NCI-H2196 (cell line): ENCODE measurements at regions not wholly inside any gene's neighbourhood (a gene's known extent, or its start where the extent isn't known, plus 50 kb on each side); places are given as distances from the start of the nearest gene placed in this dataset.
"Not testable (repeated sequence)": the region's sequence is repeated elsewhere in the genome, so short reads cannot be mapped to it uniquely, and the experiment has no call there.

Experiments
- DNase-seq: peaks from one replicate; lab custom pipeline; 2025; ENCODE audit not compliant: unreplicated experiment; lab: John Stamatoyannopoulos, UW

GRCh38 chr2:55811048-55811447 lies 112.5 kb downstream of the EFEMP1 start:
- DNase-seq, result no peak

- no peak for DNase-seq
These were observed 113.0 kb downstream of the EFEMP1 start for GRCh38 chr2:55810622-55811020.

GRCh38 chr2:55809875-55810621 lies 113.5 kb downstream of the EFEMP1 start:
- no peak for DNase-seq

- no peak for DNase-seq
These were observed 114.3 kb upstream of the PNPT1 start for GRCh38 chr2:55807900-55808299.

- no peak for DNase-seq
These were observed 112.0 kb upstream of the PNPT1 start for GRCh38 chr2:55805686-55806085.

- DNase-seq, result no peak
These were observed 110.9 kb upstream of the PNPT1 start for GRCh38 chr2:55804535-55804934.

GRCh38 chr2:55802067-55802466 lies 108.4 kb upstream of the PNPT1 start:
- no peak for DNase-seq

- DNase-seq, result no peak
These were observed 107.8 kb upstream of the PNPT1 start for GRCh38 chr2:55801436-55801835.

GRCh38 chr2:55799624-55800023 lies 106.0 kb upstream of the PNPT1 start:
- DNase-seq, result not testable (repeated sequence)

GRCh38 chr2:55796121-55796520 lies 102.5 kb upstream of the PNPT1 start:
- no peak for DNase-seq

- not testable (repeated sequence) for DNase-seq
These were observed 100.0 kb upstream of the PNPT1 start for GRCh38 chr2:55793602-55794001.

GRCh38 chr2:55786280-55786679 lies 92.6 kb upstream of the PNPT1 start:
- DNase-seq, result no peak

- not testable (repeated sequence) for DNase-seq
These were observed 90.1 kb upstream of the PNPT1 start for GRCh38 chr2:55783751-55784150.

GRCh38 chr2:55782528-55783173 lies 89.0 kb upstream of the PNPT1 start:
- DNase-seq, result no peak

- no peak for DNase-seq
These were observed 87.9 kb upstream of the PNPT1 start for GRCh38 chr2:55781542-55781941.

GRCh38 chr2:55780697-55781096 lies 87.1 kb upstream of the PNPT1 start:
- no peak for DNase-seq

- DNase-seq, result no peak
These were observed 86.1 kb upstream of the PNPT1 start for GRCh38 chr2:55779459-55780421.

- DNase-seq, result no peak
These were observed 83.3 kb upstream of the PNPT1 start for GRCh38 chr2:55776966-55777365.

GRCh38 chr2:55776479-55776878 lies 82.8 kb upstream of the PNPT1 start:
- no peak for DNase-seq

GRCh38 chr2:55775828-55776227 lies 82.2 kb upstream of the PNPT1 start:
- DNase-seq, result no peak

- DNase-seq, result not testable (repeated sequence)
These were observed 80.0 kb upstream of the PNPT1 start for GRCh38 chr2:55773651-55774050.
